NCI-H345 (cell line): ENCODE measurements at regions not wholly inside any gene's neighbourhood (a gene's known extent, or its start where the extent isn't known, plus 50 kb on each side); places are given as distances from the start of the nearest gene placed in this dataset.

Experiments
- DNase-seq: peaks from one replicate; lab custom pipeline; 2025; lab: John Stamatoyannopoulos, UW

DNA sequence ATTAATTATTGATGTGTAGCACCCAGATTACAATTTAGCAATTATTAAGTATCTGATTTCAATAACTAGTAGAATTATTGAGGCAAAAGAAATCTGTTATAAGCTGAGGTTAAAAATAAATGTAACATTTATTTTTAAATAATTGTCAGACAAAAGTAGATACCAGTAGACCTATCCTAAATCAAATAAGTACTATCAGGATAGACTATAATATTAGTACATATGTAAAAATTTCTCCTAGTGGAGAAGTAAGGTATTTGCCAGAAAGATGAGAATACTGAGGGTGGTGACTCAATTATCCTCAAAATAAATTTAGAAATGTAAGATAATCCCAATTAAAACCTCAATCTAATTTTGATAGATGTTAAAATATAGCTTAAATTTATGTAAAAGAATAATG lies 377.8 kb upstream of the CHRM3 start:
- DNase-seq: no peak

DNA sequence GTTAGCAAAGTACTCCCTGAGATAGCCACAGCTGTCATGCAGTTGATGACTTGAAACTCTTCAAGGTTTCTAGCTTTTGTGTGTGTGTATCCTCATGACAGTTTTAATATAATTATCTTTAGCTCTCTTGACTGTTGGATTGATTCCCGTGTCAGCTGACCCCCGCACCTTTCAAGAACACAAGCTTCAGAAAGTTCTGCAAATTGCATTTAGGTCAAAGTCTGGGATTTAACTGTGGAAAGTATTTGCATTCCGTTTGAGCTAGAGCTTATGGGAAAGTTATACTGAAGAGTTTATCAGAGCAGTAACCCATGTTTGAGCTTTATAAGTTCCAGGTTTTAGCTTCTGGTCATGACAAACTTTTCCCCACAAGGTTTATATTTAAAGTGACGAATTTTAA lies 380.1 kb upstream of the CHRM3 start:
- no peak for DNase-seq

DNA sequence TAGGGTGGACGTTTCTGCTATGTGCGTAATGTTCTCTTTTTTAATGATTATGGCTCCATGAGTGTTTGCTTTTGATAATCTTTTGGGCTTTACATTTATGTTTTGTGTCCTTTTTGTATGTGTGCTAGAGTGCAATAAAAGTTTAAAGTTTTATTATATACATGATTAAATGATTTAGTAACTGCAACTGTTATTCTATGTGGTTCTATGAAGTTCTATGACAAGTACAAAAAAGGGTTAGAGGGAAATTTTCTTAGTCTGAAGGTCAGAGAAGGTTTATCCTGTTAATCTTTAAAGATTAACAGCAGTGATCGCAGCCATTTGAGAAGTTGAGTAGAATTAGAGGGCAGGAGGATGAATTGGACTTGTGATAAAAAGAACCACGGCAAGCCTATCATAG lies 386.4 kb upstream of the CHRM3 start:
- DNase-seq: no peak

- no peak for DNase-seq
Observed at GRCh38 chr1:238998577-238998976, 387.8 kb upstream of the CHRM3 start.

DNA sequence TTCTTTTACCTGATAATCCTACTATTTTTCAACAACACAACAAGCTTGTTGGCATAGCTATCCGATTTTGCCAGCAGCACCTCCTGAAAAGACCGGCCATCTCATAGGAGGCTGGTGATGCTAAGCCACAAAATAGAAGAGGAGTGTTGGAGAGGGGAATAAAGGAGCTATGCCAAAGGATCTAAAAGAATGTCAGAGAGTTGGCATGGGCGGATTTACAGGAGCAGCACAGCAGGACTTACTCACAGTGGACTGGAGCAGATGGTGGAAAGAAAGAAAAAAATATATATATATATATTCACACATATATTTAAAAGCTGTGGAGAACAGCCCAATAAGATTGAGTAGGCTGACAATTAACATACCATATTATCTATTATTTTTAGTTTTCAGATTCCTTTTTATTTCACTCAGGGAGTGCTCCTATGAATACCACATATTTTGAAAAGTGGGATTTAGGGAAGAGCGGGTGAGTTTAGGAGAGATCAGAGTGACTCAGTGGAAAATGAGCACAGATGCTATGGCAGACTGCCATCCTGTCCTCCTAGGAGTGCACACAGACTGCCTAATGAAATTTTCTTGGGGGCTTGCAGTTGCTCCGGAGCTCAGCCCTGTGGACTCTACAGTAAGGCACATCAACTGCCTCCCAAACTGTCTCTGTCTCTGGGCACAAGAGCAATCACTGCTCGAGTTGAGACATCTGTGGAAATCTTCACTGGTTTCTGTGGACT lies 394.4 kb upstream of the CHRM3 start:
- no peak for DNase-seq

DNA sequence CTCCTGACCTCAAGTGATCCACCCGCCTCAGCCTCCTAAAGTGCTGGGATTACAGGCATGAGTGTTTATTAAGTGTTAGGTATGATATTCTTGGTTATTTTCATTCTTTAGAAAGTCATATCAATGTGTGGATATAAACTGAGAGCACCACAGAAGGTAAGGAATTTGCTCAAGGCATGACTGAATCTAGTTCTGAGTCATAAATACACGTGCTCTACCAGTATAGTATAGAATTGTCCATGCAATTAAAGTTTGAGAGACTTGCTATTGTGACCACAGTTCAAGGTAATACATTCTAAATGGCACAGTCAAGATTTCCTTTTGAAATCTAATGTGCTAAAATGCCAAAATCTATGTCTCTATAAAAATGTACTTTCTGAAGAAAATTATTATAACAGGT lies 401.1 kb upstream of the CHRM3 start:
- DNase-seq: no peak

DNA sequence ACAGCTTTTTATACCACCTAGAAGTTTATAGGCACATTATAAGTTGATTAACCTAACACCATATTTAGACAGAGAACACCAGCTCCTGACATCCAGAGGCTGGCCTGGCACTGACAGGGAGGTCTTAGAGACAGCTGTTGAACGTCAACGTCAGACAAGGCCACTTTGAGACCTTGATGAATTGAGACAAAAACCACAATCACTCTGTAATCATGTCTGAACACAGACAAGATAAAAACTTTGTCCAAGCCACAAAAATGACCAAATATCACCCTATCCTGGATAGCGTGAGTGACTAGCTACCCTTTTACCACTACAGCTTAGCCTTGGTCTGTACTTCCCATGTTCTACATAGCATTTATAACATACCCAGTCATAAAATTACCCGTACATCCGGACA lies 403.6 kb upstream of the CHRM3 start:
- no peak for DNase-seq

GRCh38 chr1:238981317-238981933 lies 404.9 kb upstream of the CHRM3 start:
- no peak for DNase-seq

DNA sequence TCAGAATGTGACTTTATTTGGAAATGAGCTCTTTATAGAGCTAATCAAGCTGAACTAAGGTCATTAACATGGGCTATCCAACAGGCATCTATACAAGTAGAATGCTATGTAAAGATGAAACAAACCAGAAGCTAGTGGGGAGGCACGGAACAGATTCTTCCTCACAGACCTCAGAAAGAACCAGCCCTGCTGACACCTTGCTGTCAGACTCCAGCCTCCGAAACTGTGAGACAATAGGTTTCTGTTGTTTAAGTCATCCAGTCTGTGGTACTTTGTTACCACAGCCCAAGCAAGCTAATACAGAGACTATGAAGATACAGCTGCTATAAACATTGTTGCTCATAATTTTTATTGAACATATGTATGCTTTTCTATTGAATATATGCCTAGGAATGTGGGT lies 406.3 kb upstream of the CHRM3 start:
- no peak for DNase-seq

GRCh38 chr1:238964631-238965030 lies 421.7 kb upstream of the CHRM3 start:
- DNase-seq: no peak

DNA sequence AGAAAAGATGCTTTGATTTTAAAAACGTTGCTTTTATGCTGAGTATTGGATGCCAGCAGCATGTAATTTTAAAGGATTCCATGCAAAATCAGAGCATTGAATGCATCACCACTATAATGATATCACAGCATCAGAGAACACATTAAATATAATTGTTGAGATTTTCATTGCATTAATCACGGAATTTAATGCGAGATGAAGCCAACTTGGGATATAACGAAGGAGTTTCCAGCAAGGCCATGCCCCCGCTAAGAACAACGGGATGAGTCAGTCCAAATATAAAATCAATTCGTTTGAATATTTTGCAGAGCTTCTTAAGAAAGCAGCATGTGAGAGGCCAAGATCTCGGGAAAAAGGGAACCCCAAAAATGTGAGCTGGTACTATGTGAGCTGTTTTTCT lies 423.4 kb upstream of the CHRM3 start:
- DNase-seq: no peak

DNA sequence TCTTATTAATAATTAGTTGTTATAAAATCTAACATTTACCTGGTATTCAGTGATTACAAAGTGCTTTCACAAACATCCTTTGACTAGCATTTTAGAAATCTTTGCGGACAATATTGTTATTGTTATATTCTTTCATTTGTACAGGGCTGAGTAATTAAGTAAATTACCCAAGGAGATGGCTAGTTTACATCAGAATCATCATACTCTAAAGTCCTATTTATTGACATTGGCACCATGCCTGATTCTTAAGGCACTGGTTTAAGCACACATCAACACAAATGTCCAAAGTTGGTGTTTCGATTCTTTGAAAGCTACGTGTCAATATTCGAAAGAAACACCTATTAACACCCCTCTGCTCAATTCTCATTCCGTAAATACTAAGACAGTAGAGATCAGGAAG lies 424.6 kb upstream of the CHRM3 start:
- DNase-seq: no peak

- DNase-seq: no peak
Observed at GRCh38 chr1:238960071-238960470, 426.3 kb upstream of the CHRM3 start.

DNA sequence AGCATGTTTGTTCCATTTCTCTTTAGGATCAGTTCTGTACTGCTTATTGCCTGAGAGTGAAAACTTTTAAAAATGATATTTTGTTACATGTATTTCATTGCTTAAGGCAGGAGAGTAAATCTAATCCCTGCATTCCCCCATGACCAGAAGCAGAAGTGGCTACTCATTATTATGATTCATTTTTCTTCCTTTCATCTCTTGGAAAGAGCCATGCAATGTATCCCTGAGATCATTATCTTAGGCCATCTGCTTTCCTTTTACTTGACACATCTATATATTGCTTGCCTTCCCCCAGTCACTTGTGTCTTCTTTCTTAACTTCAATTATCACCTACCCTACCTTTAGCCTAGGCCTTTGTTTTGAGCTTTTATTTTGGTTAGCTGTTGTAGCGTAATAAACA lies 430.4 kb upstream of the CHRM3 start:
- no peak for DNase-seq

DNA sequence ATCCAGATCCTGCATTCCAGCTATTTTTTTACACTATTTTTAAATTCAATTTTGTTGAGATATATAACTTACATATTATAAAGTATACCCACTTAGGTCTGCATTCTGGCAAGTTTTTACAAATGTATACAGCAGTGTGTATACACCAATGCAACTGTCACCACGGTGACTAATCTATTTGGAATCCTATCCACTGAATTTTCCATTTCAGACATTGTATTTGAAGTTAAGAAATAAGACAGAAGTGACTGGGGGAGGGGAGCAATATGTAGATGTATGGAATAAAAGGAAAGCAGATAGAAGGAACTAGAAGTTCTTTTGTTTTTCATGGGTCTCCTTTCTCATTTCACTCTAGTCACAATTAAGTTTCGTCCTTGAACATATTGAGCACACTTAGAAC lies 431.5 kb upstream of the CHRM3 start:
- no peak for DNase-seq

DNA sequence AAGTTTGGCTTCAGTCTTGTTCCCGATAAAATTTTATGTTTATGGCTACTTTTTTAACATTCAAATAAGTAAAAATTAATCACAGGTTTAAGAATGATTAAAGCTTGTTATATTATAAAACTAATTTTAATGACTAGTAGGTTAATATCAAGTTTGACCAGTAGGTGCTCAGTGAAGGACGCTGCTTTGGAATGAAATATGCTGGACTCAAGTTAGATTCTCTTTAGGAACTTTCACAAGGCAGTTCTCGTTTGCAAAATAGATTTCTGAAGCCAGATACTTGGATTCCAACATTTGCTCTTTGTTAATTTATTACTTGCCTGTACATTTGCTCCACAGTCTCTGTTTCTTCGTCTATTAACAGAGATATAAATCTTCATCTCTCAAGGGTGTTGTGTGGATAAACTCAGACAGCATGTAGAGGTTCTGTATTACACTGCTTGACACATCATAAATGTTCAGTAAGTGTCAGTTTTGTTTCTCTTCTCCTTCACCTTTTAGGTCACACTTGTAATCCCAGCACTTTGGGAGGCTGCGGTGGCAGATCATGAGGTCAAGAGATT lies 432.8 kb upstream of the CHRM3 start:
- DNase-seq: no peak

DNA sequence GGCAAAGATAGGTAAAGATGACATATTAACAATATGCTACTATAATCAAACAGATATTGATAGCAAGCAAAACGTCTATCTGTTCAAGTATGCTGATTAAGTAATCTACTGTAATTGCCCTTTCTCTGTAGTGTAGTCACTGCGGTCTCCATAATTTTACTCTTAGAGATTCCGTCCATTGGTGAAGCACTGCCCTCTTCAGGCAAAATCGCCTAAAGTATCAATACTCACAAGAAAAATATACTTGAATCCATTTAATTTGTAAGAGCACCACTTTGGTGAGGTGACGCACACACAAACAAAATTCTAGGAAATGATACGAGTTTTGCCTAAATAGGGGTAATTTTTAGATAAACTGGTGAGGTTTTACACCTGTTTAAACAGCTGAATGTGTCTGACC lies 434.6 kb upstream of the CHRM3 start:
- DNase-seq: no peak

DNA sequence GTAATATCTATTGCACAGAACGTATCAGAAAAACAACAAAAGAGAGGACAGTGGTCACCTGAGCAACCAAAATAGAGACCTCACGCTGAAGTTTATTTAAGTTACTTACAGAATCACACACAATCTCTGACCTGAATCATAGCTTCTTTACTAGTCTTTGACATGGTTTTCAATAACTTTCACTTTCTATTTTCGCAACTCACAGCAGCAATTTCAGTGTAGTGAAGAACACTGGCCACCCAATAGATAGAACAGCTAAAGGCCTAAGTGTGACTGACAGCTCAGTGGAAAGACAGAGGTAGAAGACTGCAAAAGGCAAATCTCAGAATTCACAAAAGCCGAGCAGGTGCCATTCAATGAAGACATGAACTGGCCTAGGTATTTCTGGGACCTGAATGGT lies 435.6 kb upstream of the CHRM3 start:
- DNase-seq: no peak

- no peak for DNase-seq
Observed at GRCh38 chr1:238950017-238950416, 436.4 kb upstream of the CHRM3 start.

DNA sequence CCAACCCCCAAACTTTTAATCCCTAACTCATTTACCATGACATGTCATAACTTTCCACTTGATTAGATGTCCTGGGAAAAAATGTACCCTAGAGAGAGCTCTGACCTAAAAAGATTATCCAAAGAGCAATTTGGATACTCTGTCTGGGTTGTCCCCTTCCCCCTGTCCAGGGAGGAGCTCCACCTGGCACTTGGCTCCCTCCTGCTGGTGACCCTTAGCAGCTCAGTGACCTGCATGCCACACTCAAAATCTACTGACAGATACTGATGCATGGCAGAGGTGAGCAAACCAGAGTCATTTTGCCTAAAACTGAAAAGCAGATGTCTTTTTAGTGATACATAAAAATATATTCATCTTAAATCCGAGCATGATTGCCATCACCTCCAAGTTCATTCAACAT lies 442.3 kb upstream of the CHRM3 start:
- DNase-seq: no peak

GRCh38 chr1:238927899-238928298 lies 458.5 kb upstream of the CHRM3 start:
- no peak for DNase-seq

- DNase-seq: no peak
Observed at GRCh38 chr1:238916828-238917227, 469.5 kb upstream of the CHRM3 start.

DNA sequence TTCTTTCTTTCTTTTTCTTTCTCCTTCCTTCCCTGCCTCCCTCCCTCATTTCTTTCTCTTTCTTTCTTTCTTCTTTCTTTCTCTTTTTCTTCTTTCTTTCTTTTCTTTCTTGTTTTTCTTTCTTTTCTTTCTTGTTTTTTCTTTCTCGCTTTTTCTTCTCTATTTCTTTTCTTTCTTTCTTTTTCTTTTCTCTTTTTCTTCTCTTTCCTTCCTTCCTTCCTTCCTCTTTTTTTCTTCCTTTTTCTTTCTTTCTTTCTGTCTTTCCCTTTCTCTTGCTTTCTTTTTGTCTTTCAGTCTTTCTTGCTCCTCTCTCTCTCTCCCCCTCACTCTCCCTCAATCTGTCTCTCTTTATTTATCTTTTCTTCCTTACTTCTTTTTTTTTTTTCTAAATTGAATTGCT lies 472.0 kb upstream of the CHRM3 start:
- no peak for DNase-seq

- no peak for DNase-seq
Observed at GRCh38 chr1:238913210-238913609, 473.2 kb upstream of the CHRM3 start.
